ENCODE measurements at regions not wholly inside any gene's neighbourhood (a gene's known extent, or its start where the extent isn't known, plus 50 kb on each side); places are given as distances from the start of the nearest gene placed in this dataset.

DNA sequence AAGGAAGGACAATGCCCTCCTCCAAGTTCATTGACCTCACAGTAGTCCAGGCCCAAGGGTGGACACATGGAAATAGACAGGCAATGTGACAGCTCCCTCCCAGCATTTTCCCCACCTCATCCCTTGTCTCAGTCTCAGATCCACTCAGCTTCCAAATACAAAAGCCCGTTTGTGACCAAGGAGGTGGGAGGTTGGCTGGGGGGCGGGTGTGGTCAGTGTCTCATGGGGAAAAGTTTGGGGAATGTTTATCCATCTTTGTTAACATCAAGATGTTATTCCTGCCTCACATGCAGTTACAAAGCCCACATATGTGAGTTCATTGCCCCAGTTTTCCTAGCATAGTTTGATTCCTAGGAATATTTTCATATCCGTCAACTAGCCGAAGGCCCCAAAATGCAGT, 338.5 kb upstream of the PPP2R3A start:
- Histone ChIP-seq H3K27ac (ENCODE audit: low read length) (no peak overlapping the region), H3K27me3 (ENCODE audit: control insufficient read depth, insufficient read depth, low read length) (no peaks in the 10 kb centered on the region), H3K4me1 (ENCODE audit: control insufficient read depth, insufficient read depth, low read length) (no peaks in the 10 kb centered on the region), H3K9me3 (ENCODE audit: control insufficient read depth, low read depth, low read length) (no peaks in the 10 kb centered on the region), H3K36me3 (ENCODE audit: control insufficient read depth, insufficient read depth, low read length) (no peaks in the 10 kb centered on the region), H3K4me3 (ENCODE audit: low read length) (no peak overlapping the region)
- WGBS (ENCODE audit: insufficient coverage, low lambda C conversion rate): no CpG with 5 or more reads among the region's 4 CpGs
- no peak for DNase-seq

DNA sequence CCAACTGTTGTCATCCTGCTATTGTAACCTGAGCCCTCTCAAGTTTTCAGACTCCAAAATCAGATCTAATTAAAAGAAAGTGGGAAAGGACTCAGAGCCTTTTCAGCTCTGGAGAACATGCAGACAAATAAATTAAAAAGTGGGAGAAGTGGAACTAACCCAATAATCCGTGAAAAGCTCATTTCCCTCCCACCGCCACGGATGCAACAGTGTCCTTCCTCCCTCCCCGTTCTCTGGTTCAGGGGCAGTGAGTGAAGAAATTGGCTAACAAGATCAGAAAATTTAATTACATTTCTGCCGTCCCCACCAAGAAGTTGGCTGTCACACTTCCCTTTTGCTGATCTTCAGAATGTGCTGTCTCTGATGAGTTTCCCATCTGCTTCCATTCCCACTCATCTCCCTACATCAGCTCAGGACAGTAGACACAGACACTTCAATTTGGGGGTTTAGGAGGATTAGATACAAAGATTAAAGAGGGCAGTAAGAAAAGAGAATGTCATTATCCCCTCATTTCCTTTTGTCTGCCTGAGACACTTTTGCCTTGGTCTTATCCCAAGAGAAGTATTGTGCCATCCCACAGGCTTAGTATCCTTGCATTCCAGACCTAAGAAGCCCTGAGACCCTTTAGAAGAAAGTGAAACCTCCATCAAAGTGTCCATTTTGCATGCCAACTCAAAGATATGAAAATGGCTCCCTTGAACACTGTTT, 335.7 kb upstream of the PPP2R3A start:
- no CpG with 5 or more reads among the region's 5 CpGs for WGBS (ENCODE audit: insufficient coverage, low lambda C conversion rate)
- Histone ChIP-seq H3K4me3 (ENCODE audit: low read length) (no peak overlapping the region), H3K36me3 (ENCODE audit: control insufficient read depth, insufficient read depth, low read length) (no peaks in the 10 kb centered on the region), H3K27me3 (ENCODE audit: control insufficient read depth, insufficient read depth, low read length) (no peaks in the 10 kb centered on the region), H3K27ac (ENCODE audit: low read length) (no peak overlapping the region), H3K9me3 (ENCODE audit: control insufficient read depth, low read depth, low read length) (no peaks in the 10 kb centered on the region), H3K4me1 (ENCODE audit: control insufficient read depth, insufficient read depth, low read length) (no peaks in the 10 kb centered on the region)
- no peak for DNase-seq

DNA sequence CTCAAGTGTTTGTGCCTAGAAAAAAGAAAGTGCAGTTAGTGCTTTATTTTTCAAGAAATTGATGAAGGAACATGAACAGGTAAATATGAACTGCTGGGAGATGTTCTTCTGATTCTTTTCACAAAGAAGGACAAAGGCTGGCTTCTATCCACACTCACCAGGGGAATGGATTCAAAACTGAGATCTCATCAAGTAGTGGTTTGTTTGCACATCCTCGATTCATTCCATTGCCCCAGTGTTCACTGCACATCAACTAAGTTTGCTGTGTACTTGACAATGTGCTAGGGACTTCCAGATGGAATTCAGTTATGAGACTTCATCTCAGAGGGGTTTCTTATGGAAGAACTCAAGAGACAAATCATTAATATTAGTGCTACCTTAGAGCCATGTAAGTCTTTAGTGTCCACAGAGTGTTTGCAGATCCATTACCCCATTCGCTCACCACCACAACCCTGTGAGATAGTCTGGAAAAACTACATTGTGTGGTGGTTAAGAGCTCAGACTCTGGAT, 332.9 kb upstream of the PPP2R3A start:
- Histone ChIP-seq H3K9me3 (ENCODE audit: control insufficient read depth, low read depth, low read length) (no peaks in the 10 kb centered on the region), H3K27ac (ENCODE audit: low read length) (no peak overlapping the region), H3K27me3 (ENCODE audit: control insufficient read depth, insufficient read depth, low read length) (no peaks in the 10 kb centered on the region), H3K36me3 (ENCODE audit: control insufficient read depth, insufficient read depth, low read length) (no peaks in the 10 kb centered on the region), H3K4me1 (ENCODE audit: control insufficient read depth, insufficient read depth, low read length) (no peaks in the 10 kb centered on the region), H3K4me3 (ENCODE audit: low read length) (no peak overlapping the region)
- no peak for DNase-seq
- no CpG with 5 or more reads among the region's 2 CpGs for WGBS (ENCODE audit: insufficient coverage, low lambda C conversion rate)

DNA sequence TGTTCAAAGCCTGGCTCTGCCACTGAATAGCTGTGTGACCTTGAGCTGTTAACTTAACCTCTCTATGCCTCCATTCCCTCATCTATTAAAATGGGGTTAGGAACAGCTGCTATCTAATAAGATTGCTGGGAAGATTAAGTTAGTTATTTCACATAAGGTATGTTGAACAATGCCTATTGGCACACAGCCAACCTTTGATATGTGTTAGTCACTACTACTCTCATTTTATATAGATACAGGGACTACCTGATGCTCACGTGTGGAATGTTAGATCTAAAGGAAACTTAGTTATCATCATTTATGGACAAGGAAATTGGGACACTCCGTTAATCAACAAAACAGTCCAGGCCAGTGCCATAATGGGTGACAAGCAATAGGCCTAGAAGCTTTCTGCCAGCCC, 332.4 kb upstream of the PPP2R3A start:
- no CpG with 5 or more reads among the region's 2 CpGs for WGBS (ENCODE audit: insufficient coverage, low lambda C conversion rate)
- no peak for DNase-seq

DNA sequence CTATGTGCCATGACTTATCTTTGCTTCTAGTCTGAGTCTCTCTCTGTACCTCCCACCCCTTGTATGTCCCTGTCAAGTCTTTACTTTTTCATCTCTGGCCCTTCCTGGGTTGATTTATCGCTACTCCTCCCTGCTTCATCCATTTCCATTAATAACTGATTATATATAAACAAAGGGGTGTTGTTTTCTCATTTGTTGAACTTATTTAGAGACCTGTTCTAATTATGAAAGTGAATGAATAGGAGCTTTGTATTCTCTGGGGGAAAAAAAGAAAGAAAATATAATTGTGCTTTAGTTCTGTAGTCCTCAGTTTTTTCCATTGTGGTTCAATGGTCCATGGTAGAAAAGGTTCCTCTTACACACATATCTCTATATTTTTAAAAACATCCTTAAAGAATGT, 328.9 kb upstream of the PPP2R3A start:
- no peak overlapping the region for H3K4me3 ChIP-seq (ENCODE audit: low read length)
- no peaks in the 10 kb centered on the region for H3K36me3 ChIP-seq (ENCODE audit: control insufficient read depth, insufficient read depth, low read length)
- H3K4me1 ChIP-seq (ENCODE audit: control insufficient read depth, insufficient read depth, low read length): no peaks in the 10 kb centered on the region
- no peaks in the 10 kb centered on the region for H3K9me3 ChIP-seq (ENCODE audit: control insufficient read depth, low read depth, low read length)
- WGBS (ENCODE audit: insufficient coverage, low lambda C conversion rate): no CpG with 5 or more reads among the region's 1 CpG
- no peak overlapping the region for H3K27ac ChIP-seq (ENCODE audit: low read length)
- no peaks in the 10 kb centered on the region for H3K27me3 ChIP-seq (ENCODE audit: control insufficient read depth, insufficient read depth, low read length)
- DNase-seq: no peak

More for the DNA sequence above, 332.4 kb upstream of the PPP2R3A start:
- Histone ChIP-seq H3K27ac (ENCODE audit: low read length) (no peak overlapping the region), H3K4me3 (ENCODE audit: low read length) (no peak overlapping the region), H3K27me3 (ENCODE audit: control insufficient read depth, insufficient read depth, low read length) (no peaks in the 10 kb centered on the region), H3K4me1 (ENCODE audit: control insufficient read depth, insufficient read depth, low read length) (no peaks in the 10 kb centered on the region), H3K36me3 (ENCODE audit: control insufficient read depth, insufficient read depth, low read length) (no peaks in the 10 kb centered on the region), H3K9me3 (ENCODE audit: control insufficient read depth, low read depth, low read length) (no peaks in the 10 kb centered on the region)

DNA sequence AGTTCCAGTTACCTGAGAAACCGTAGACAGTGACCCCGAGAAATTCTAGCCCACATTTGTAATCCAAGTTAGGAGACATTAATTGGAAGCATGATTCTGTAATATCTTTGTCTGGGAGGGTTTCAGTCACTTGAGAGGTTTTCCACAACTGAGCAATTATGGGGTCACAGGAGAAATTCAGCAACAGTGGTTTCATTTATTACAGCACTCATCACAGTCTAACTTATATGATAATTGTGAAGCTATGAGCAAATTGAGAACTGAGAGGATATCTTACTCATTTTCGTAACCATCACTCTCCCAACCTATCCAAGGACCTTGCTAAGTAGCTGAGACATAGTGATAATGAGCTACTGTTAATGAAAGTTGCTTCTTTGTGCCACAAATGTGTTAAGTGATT, 328.5 kb upstream of the PPP2R3A start:
- no peak overlapping the region for H3K27ac ChIP-seq (ENCODE audit: low read length)

DNA sequence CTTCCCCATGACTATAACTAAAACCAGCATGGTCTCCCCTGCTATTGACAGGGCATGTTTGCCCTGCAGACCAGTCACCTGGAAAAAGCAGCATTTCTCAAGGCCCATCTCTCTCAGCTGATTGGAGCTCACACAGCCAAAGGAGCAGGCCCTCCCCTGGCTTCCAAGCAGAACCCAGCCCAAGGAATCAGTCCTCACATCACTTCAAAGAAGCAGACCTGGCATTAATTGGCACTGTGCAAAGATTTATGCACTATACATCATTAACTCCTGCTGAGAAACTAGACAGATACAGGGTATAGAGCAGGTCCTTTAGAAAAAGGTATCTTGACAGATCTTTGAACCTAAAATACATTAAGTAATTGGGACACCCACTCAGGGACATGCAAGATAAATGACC, 323.8 kb upstream of the PPP2R3A start:
- no peak for DNase-seq
- Histone ChIP-seq H3K4me3 (ENCODE audit: low read length) (no peak overlapping the region), H3K27ac (ENCODE audit: low read length) (no peak overlapping the region), H3K36me3 (ENCODE audit: control insufficient read depth, insufficient read depth, low read length) (no peaks in the 10 kb centered on the region), H3K9me3 (ENCODE audit: control insufficient read depth, low read depth, low read length) (peaks cover 3% of the 10 kb centered on the region), H3K27me3 (ENCODE audit: control insufficient read depth, insufficient read depth, low read length) (no peaks in the 10 kb centered on the region), H3K4me1 (ENCODE audit: control insufficient read depth, insufficient read depth, low read length) (no peaks in the 10 kb centered on the region)

More for the DNA sequence above, 328.5 kb upstream of the PPP2R3A start:
- DNase-seq: no peak
- Histone ChIP-seq H3K36me3 (ENCODE audit: control insufficient read depth, insufficient read depth, low read length) (no peaks in the 10 kb centered on the region), H3K4me3 (ENCODE audit: low read length) (no peak overlapping the region), H3K4me1 (ENCODE audit: control insufficient read depth, insufficient read depth, low read length) (no peaks in the 10 kb centered on the region), H3K27me3 (ENCODE audit: control insufficient read depth, insufficient read depth, low read length) (no peaks in the 10 kb centered on the region), H3K9me3 (ENCODE audit: control insufficient read depth, low read depth, low read length) (peaks cover 1% of the 10 kb centered on the region)
- WGBS (ENCODE audit: insufficient coverage, low lambda C conversion rate): no CpG with 5 or more reads among the region's 3 CpGs

DNA sequence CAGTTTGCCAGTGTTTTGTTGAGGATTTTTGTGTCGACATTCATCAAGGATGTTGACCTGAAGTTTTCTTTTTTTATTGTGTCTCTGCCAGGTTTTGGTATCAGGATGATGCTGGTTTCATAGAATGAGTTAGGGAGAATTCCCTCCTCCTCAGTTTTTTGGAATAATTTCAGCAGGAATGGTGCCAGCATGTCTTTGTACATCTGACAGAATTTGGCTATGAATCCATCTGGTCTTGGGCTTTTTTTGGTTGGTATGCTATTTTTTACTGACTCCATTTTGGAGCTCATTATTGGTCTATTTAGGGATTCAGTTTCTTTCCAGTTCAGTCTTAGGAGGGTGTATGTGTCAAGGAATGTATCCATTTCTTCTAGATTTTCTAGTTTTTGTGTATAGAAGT, 320.0 kb upstream of the PPP2R3A start:
- WGBS (ENCODE audit: insufficient coverage, low lambda C conversion rate): no CpG with 5 or more reads among the region's 1 CpG
- Histone ChIP-seq H3K4me1 (ENCODE audit: control insufficient read depth, insufficient read depth, low read length) (no peaks in the 10 kb centered on the region), H3K9me3 (ENCODE audit: control insufficient read depth, low read depth, low read length) (peaks cover 3% of the 10 kb centered on the region), H3K4me3 (ENCODE audit: low read length) (no peak overlapping the region), H3K36me3 (ENCODE audit: control insufficient read depth, insufficient read depth, low read length) (no peaks in the 10 kb centered on the region), H3K27me3 (ENCODE audit: control insufficient read depth, insufficient read depth, low read length) (no peaks in the 10 kb centered on the region), H3K27ac (ENCODE audit: low read length) (no peak overlapping the region)
- no peak for DNase-seq

DNA sequence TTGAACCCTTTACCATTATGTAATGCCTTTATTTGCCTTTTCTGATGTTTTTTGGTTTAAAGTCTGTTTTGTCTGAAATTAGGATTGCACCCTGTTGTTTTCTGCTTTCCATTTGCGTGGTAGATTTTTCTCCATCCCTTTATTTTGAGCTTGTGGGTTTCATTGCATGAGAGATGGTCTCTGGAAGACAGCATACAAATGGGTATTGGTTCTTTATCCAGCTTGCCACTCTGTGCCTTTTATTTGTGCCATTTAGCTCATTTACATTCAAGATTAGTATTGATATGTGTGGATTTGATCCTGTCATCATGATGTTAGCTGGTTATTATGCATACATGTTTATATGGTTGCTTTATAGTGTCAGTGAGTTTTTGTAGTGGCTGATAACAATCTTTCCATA, 318.7 kb upstream of the PPP2R3A start:
- no CpG with 5 or more reads among the region's 1 CpG for WGBS (ENCODE audit: insufficient coverage, low lambda C conversion rate)
- Histone ChIP-seq H3K4me3 (ENCODE audit: low read length) (no peak overlapping the region), H3K9me3 (ENCODE audit: control insufficient read depth, low read depth, low read length) (peaks cover 3% of the 10 kb centered on the region), H3K27me3 (ENCODE audit: control insufficient read depth, insufficient read depth, low read length) (no peaks in the 10 kb centered on the region), H3K4me1 (ENCODE audit: control insufficient read depth, insufficient read depth, low read length) (no peaks in the 10 kb centered on the region), H3K27ac (ENCODE audit: low read length) (no peak overlapping the region), H3K36me3 (ENCODE audit: control insufficient read depth, insufficient read depth, low read length) (no peaks in the 10 kb centered on the region)
- no peak for DNase-seq

DNA sequence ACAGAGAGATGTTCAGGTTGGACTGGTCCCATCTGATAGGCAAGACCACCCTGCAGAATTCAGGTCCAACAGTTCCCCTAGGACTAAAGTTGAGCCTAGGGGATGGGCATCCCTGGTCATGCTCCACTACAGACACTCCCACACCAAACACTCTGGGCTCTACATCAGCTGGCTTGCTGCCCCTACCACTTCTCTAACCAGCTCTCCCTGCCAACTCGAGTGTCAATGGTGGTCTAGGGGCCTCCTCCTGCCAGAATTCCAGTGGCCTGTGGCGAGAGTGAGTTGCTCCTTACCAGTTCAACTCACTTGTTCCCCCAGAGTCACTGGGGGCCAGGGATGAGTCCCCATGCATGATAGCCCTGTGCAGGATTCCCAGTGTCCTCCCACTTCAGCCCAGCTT, 316.2 kb upstream of the PPP2R3A start:
- H3K36me3 ChIP-seq (ENCODE audit: control insufficient read depth, insufficient read depth, low read length): no peaks in the 10 kb centered on the region
- no peaks in the 10 kb centered on the region for H3K9me3 ChIP-seq (ENCODE audit: control insufficient read depth, low read depth, low read length)
- no peak overlapping the region for H3K27ac ChIP-seq (ENCODE audit: low read length)
- no CpG with 5 or more reads among the region's 2 CpGs for WGBS (ENCODE audit: insufficient coverage, low lambda C conversion rate)
- H3K4me3 ChIP-seq (ENCODE audit: low read length): no peak overlapping the region
- no peaks in the 10 kb centered on the region for H3K27me3 ChIP-seq (ENCODE audit: control insufficient read depth, insufficient read depth, low read length)
- no peak for DNase-seq
- H3K4me1 ChIP-seq (ENCODE audit: control insufficient read depth, insufficient read depth, low read length): no peaks in the 10 kb centered on the region

DNA sequence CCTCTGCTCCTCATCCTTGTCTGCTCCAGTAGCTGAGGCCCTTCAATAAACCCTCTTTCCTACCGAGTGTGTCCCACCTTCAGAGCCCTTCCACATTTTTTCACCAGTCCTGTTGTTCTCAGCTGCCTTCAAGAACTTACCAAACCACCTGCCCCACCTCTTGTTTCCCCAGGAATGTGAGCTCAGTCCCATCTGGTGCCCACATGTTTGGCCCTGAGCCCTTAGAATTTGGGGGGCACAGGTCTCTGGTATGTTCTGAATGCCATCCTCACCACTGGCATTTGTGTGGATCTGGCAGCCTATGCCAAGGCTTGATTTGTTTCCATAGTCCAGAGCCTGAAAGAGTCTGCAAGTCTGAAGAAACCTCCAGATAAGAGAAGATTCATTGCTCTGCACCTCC, 315.2 kb upstream of the PPP2R3A start:
- no peaks in the 10 kb centered on the region for H3K9me3 ChIP-seq (ENCODE audit: control insufficient read depth, low read depth, low read length)
- no peaks in the 10 kb centered on the region for H3K36me3 ChIP-seq (ENCODE audit: control insufficient read depth, insufficient read depth, low read length)
- DNase-seq: no peak
- no peak overlapping the region for H3K4me3 ChIP-seq (ENCODE audit: low read length)
- no peaks in the 10 kb centered on the region for H3K4me1 ChIP-seq (ENCODE audit: control insufficient read depth, insufficient read depth, low read length)
- no peak overlapping the region for H3K27ac ChIP-seq (ENCODE audit: low read length)
- H3K27me3 ChIP-seq (ENCODE audit: control insufficient read depth, insufficient read depth, low read length): no peaks in the 10 kb centered on the region
- WGBS (ENCODE audit: insufficient coverage, low lambda C conversion rate): 100% methylated on average over 1 of the region's 1 CpG
